ENCODE measurements at regions not wholly inside any gene's neighbourhood (a gene's known extent, or its start where the extent isn't known, plus 50 kb on each side); places are given as distances from the start of the nearest gene placed in this dataset.

DNA sequence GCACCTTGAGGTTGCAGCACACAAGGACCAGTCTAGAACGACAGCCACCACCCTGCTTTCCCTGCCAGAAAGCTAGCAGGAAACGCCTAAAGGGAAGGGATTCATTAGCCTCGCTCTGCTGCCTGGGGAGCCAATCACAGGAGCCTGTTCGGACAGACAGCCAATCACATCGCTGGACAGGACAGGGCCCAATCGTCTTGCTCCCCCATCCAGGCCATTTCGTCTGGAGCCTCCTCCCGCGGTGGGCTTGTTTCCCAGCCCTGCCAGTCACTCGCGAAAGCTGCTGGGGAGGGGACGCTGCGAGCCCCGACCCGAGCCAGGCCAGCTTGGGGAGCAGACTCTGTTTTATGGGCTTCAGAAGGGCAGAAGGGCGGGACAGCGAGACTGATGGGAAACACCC is 79.8 kb upstream of the NCAM1 start:
- no peak for TF ChIP-seq POLR2AphosphoS5 (IDR thresholded peaks at IDR 0.05; ENCODE audit: insufficient read depth, low read depth, low read length)
- TF ChIP-seq, protein P1, sequence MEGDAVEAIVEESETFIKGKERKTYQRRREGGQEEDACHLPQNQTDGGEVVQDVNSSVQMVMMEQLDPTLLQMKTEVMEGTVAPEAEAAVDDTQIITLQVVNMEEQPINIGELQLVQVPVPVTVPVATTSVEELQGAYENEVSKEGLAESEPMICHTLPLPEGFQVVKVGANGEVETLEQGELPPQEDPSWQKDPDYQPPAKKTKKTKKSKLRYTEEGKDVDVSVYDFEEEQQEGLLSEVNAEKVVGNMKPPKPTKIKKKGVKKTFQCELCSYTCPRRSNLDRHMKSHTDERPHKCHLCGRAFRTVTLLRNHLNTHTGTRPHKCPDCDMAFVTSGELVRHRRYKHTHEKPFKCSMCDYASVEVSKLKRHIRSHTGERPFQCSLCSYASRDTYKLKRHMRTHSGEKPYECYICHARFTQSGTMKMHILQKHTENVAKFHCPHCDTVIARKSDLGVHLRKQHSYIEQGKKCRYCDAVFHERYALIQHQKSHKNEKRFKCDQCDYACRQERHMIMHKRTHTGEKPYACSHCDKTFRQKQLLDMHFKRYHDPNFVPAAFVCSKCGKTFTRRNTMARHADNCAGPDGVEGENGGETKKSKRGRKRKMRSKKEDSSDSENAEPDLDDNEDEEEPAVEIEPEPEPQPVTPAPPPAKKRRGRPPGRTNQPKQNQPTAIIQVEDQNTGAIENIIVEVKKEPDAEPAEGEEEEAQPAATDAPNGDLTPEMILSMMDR (IDR thresholded peaks at IDR 0.05; ENCODE audit: extremely low read depth in 1 of 2, insufficient read depth in 1 of 2, low read depth in 1 of 2, low read length in 2 of 2), result no peak
- no peak for TF ChIP-seq POLR2A (IDR thresholded peaks at IDR 0.05; ENCODE audit: low read depth, low read length)
- no peak for TF ChIP-seq FOS (IDR thresholded peaks at IDR 0.05; ENCODE audit: borderline replicate concordance, insufficient read depth, low read length)
- TF ChIP-seq MYC (IDR thresholded peaks at IDR 0.05; ENCODE audit: low read depth, low read length), result no peak
- TF ChIP-seq, protein P2, sequence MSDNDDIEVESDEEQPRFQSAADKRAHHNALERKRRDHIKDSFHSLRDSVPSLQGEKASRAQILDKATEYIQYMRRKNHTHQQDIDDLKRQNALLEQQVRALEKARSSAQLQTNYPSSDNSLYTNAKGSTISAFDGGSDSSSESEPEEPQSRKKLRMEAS (IDR thresholded peaks at IDR 0.05; ENCODE audit: insufficient read depth, insufficient read length), result no peak
- no peak for TF ChIP-seq EZH2 (IDR thresholded peaks at IDR 0.05; ENCODE audit: borderline replicate concordance, low read depth, low read length, severe bottlenecking)
- no peak for TF ChIP-seq JUN (IDR thresholded peaks at IDR 0.05; ENCODE audit: borderline replicate concordance, insufficient read depth, insufficient read length, low read depth)
